ENCODE measurements at regions not wholly inside any gene's neighbourhood (a gene's known extent, or its start where the extent isn't known, plus 50 kb on each side); places are given as distances from the start of the nearest gene placed in this dataset.

DNA sequence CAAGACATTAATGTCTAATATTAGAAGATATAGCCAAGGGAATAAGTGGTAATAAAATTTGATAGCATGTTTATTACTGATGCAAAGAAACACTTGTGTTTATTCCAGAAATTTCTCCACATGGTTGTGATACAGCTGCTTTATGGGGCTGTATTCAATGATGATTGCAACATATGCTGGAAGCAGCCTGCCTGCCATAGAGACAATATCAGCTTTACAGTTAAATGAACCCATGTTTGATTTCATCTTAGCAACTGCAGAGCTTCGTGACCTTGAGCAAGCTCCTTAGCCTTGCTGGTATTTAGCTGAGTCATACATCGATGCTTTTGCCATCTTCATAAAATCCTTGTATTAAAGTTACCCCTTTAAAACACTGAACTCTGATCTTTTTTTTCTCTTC is 168.1 kb upstream of the STAC start:
- Histone ChIP-seq H3K4me3 (no peak overlapping the region), H3K9me3 (no peaks in the 10 kb centered on the region), H3K36me3 (no peaks in the 10 kb centered on the region), H3K4me1 (no peaks in the 10 kb centered on the region), H3K27me3 (no peaks in the 10 kb centered on the region), H3K27ac (no peak overlapping the region)
- TF ChIP-seq, protein P1, sequence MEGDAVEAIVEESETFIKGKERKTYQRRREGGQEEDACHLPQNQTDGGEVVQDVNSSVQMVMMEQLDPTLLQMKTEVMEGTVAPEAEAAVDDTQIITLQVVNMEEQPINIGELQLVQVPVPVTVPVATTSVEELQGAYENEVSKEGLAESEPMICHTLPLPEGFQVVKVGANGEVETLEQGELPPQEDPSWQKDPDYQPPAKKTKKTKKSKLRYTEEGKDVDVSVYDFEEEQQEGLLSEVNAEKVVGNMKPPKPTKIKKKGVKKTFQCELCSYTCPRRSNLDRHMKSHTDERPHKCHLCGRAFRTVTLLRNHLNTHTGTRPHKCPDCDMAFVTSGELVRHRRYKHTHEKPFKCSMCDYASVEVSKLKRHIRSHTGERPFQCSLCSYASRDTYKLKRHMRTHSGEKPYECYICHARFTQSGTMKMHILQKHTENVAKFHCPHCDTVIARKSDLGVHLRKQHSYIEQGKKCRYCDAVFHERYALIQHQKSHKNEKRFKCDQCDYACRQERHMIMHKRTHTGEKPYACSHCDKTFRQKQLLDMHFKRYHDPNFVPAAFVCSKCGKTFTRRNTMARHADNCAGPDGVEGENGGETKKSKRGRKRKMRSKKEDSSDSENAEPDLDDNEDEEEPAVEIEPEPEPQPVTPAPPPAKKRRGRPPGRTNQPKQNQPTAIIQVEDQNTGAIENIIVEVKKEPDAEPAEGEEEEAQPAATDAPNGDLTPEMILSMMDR (IDR thresholded peaks at IDR 0.05), result no peak
- no peak for DNase-seq (ENCODE audit: low spot score)

DNA sequence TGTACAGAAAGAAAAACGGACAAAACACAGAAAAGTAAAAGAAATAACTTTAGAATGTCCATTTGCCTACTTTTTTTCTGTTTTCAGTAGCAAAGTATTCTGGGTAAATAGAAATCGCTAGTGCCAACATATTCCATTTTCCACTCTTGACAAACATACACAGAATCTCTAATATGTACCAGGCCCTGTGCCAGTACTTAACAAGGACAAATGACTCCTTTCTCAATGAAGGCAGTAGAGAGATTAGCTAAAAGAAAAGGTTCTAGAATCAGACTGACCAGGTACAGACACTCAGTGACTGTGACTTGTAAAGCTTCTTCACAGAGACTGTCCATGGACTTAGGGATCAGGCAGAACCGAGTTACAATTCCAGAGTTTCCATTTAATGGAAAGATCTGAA is 165.8 kb upstream of the STAC start:
- no peak for DNase-seq (ENCODE audit: low spot score)
- no peak overlapping the region for H3K27ac ChIP-seq
- no peaks in the 10 kb centered on the region for H3K9me3 ChIP-seq
- H3K27me3 ChIP-seq, result no peaks in the 10 kb centered on the region
- TF ChIP-seq, protein P1 (IDR thresholded peaks at IDR 0.05), result no peak
- no peaks in the 10 kb centered on the region for H3K36me3 ChIP-seq
- no peaks in the 10 kb centered on the region for H3K4me1 ChIP-seq
- H3K4me3 ChIP-seq, result no peak overlapping the region

DNA sequence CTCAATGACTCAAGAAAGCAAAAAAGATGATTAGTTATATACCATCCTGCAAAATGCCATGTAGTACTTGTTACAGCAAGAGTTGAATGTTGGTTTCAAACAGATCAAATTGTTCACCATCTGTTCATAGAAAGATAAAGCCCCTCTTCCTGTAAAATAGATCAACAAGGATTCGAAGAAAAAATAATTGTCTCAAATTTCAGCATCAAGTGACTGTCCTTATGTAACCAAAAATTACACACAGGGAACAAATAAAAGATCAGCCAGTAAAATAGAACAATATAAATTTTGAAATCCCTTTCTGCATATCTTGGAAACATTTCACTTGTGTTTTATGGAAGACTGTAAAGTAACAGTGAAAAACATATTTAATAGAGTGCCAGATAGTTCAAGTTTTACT is 165.1 kb upstream of the STAC start:
- H3K4me3 ChIP-seq, result no peak overlapping the region
- no peaks in the 10 kb centered on the region for H3K36me3 ChIP-seq
- H3K4me1 ChIP-seq, result no peaks in the 10 kb centered on the region
- no peak for DNase-seq (ENCODE audit: low spot score)
- TF ChIP-seq, protein P1 (IDR thresholded peaks at IDR 0.05), result no peak
- H3K27ac ChIP-seq, result no peak overlapping the region
- H3K9me3 ChIP-seq, result no peaks in the 10 kb centered on the region
- H3K27me3 ChIP-seq, result no peaks in the 10 kb centered on the region

DNA sequence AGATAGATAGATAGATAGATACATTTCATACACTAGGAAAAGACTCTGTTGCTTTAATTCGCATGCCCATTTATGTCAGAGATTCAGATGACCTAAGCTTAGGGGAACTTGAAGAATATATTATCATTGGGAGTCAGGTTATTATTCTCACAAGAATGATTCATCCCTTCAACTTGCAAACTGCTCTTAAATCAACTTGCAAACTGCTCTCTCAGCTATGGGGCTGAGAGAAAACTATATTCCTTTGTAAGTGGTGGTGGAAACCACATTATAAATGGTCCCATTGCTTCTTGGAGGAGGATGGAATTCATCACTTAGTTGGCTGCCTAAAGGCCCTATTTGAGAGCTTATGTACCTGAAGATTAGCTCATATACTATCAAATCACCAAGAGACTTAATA is 160.9 kb upstream of the STAC start:
- Histone ChIP-seq H3K27me3 (no peaks in the 10 kb centered on the region), H3K36me3 (no peaks in the 10 kb centered on the region), H3K9me3 (no peaks in the 10 kb centered on the region), H3K4me3 (no peak overlapping the region), H3K4me1 (no peaks in the 10 kb centered on the region), H3K27ac (no peak overlapping the region)
- TF ChIP-seq, protein P1 (IDR thresholded peaks at IDR 0.05), result no peak
- DNase-seq (ENCODE audit: low spot score), result no peak

DNA sequence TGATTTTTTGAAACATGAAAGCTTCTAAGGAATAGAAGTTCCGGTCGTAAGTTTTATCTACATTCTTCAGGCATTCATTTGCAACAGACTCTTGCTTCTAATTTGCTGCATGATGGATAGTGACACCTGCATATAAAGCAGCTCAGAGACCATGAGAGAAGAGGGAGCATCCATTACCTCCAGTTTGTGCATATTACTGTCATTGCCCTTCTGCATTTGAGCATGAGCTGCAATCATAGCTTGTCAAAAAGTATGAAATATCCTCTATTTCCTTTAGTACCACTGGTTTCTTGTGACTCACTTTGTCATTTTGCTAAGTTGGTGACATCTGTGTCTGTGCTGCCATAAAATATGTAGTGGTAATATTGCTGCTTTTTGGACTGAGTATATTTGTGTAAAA is 160.1 kb upstream of the STAC start:
- TF ChIP-seq, protein P1 (IDR thresholded peaks at IDR 0.05), result no peak
- H3K4me1 ChIP-seq, result no peaks in the 10 kb centered on the region
- H3K9me3 ChIP-seq, result no peaks in the 10 kb centered on the region
- H3K36me3 ChIP-seq, result no peaks in the 10 kb centered on the region
- H3K27ac ChIP-seq, result no peak overlapping the region
- no peaks in the 10 kb centered on the region for H3K27me3 ChIP-seq
- no peak for DNase-seq (ENCODE audit: low spot score)
- no peak overlapping the region for H3K4me3 ChIP-seq

DNA sequence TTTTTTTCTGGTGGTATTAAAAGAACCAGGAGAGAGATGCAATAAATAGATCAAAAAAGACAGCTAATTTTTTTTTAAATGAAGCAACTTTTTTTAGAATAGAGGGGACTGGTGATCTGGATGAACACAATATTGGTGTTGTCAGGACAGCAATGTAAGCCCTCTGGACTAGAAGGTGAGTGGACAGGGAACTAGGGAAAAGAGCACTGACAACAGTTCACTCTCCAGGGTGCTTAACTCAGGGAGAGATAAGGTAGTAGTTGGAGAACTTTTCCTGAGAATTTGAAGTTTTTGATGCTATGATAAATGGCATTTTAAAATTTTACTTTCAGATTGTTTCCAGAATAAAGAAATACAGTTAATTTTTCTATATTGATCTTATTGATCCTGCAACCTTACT is 158.3 kb upstream of the STAC start:
- H3K36me3 ChIP-seq, result no peaks in the 10 kb centered on the region
- no peaks in the 10 kb centered on the region for H3K4me1 ChIP-seq
- TF ChIP-seq, protein P1 (IDR thresholded peaks at IDR 0.05), result no peak
- DNase-seq (ENCODE audit: low spot score), result no peak
- H3K4me3 ChIP-seq, result no peak overlapping the region
- H3K9me3 ChIP-seq, result peaks cover 0 to 3% of the 10 kb centered on the region in 2 donors
- H3K27ac ChIP-seq, result no peak overlapping the region
- no peaks in the 10 kb centered on the region for H3K27me3 ChIP-seq

All from right atrium auricular region (tissue), 2 donors.